CD4-positive, alpha-beta T cell (primary cell): ENCODE measurements at regions not wholly inside any gene's neighbourhood (a gene's known extent, or its start where the extent isn't known, plus 50 kb on each side); places are given as distances from the start of the nearest gene placed in this dataset.

ENCODE experiments used
- ATAC-seq: fragments of 200-7000 bp; cut with Tn5 transposase; one replicate; pipeline ENCODE4 v1.10.0; 2022; ENCODE audit warnings: mild to moderate bottlenecking; ENCODE audit not compliant: poor library complexity
- CTCF ChIA-PET: fragments of 350-600 bp; sonication (Branson Sonifier 250); formaldehyde crosslinking; loops from one replicate; lab custom pipeline; 2021; ENCODE audit warnings: antibody characterized with exemption, inconsistent platforms; lab: Charles Lee
- POLR2A ChIA-PET: fragments of 350-600 bp; sonication (Branson Sonifier 250); formaldehyde crosslinking; loops from one replicate; lab custom pipeline; 2021; ENCODE audit warnings: antibody characterized with exemption, inconsistent platforms; lab: Charles Lee
- DNase-seq, 14 experiments: peaks; one replicate each; pipeline ENCODE4 v3.0.0-alpha.2; 2013 to 2020; ENCODE audit warnings: mixed read lengths in 2 of 14
- H3K27ac ChIP-seq, 2 donors: one replicate each; pipeline versions ENCODE4 v1.5.1 to v1.7.0; 2013; ENCODE audit warnings: low read length in 2 of 2, low read depth in 1 of 2, mild to moderate bottlenecking in 1 of 2
- H3K27me3 ChIP-seq, 2 experiments: 1 replicate in 1 of 2; 2 replicates in 1 of 2; pipeline versions ENCODE4 v1.6.1 to v1.7.0; 2013; ENCODE audit warnings: low read length in 2 of 2, control low read depth in 1 of 2, mild to moderate bottlenecking in 1 of 2, moderate library complexity in 1 of 2; ENCODE audit not compliant: insufficient read depth in 2 of 2, control insufficient read depth in 1 of 2
- H3K36me3 ChIP-seq: one replicate; pipeline ENCODE4 v1.6.1; 2013; ENCODE audit warnings: low read length, control low read depth; ENCODE audit not compliant: insufficient read depth
- H3K4me1 ChIP-seq: one replicate; pipeline ENCODE4 v1.6.1; 2013; ENCODE audit warnings: low read length, control low read depth; ENCODE audit not compliant: insufficient read depth
- H3K4me3 ChIP-seq: one replicate; pipeline ENCODE4 v1.5.1; 2013; ENCODE audit warnings: mild to moderate bottlenecking, low read length, moderate library complexity
- H3K9me3 ChIP-seq, 2 experiments: 1 replicate in 1 of 2; 2 replicates in 1 of 2; pipeline versions ENCODE4 v1.6.1 to v1.7.0; 2013; ENCODE audit warnings: low read length in 2 of 2, mild to moderate bottlenecking in 2 of 2, control low read depth in 1 of 2, moderate library complexity in 1 of 2; ENCODE audit not compliant: control insufficient read depth in 1 of 2, insufficient read depth in 1 of 2
- H3K27ac Mint-ChIP-seq: one replicate; pipeline ENCODE4 v1.8.0; 2020; ENCODE audit warnings: mixed read lengths
- H3K27me3 Mint-ChIP-seq: one replicate; pipeline ENCODE4 v1.8.0; 2021; ENCODE audit warnings: mixed read lengths
- H3K36me3 Mint-ChIP-seq: one replicate; pipeline ENCODE4 v1.8.0; 2021; ENCODE audit warnings: low read depth, mixed read lengths
- H3K4me1 Mint-ChIP-seq: one replicate; pipeline ENCODE4 v1.8.0; 2021; ENCODE audit warnings: low read depth, mixed read lengths
- H3K4me3 Mint-ChIP-seq: one replicate; pipeline ENCODE4 v1.8.0; 2020; ENCODE audit warnings: mild to moderate bottlenecking, mixed read lengths
- H3K9me3 Mint-ChIP-seq: one replicate; pipeline ENCODE4 v1.8.0; 2020; ENCODE audit warnings: mixed read lengths
- CTCF ChIP-seq: fragments of 200-600 bp; IDR thresholded peaks from one replicate; pipeline ENCODE4 v1.8.0; 2022; ENCODE audit warnings: antibody characterized with exemption, mild to moderate bottlenecking
- intact Hi-C, 2 experiments: fragments of 100-400 bp; cut with DNase I in 1 of 2; cut with micrococcal nuclease in 1 of 2; formaldehyde crosslinking; loops; one replicate each; pipeline versions ENCODE4 v1.15.1 to v1.9.0; 2023 to 2025; cut with DNase I, micrococcal nuclease

- no peaks in the 10 kb centered on the region for H3K27me3 Mint-ChIP-seq
- Histone ChIP-seq H3K27me3 (no peaks in the 10 kb centered on the region), H3K4me1 (no peaks in the 10 kb centered on the region), H3K27ac (no peak overlapping the region), H3K36me3 (no peaks in the 10 kb centered on the region), H3K9me3 (no peaks in the 10 kb centered on the region), H3K4me3 (no peak overlapping the region)
- ATAC-seq (no peak), DNase-seq (no peak)
- H3K27ac Mint-ChIP-seq: no peak overlapping the region
- no peak overlapping the region for H3K4me3 Mint-ChIP-seq
- no peaks in the 10 kb centered on the region for H3K4me1 Mint-ChIP-seq
- intact Hi-C loops: loop anchor here in 1 of 2 experiments (10.0 kb wide), 1 partner anchor 1218 kb away; no protein-coding TSS in a partner anchor
- TF ChIP-seq CTCF: no peak
- H3K9me3 Mint-ChIP-seq: peaks cover 2% of the 10 kb centered on the region
- CTCF ChIA-PET: no interaction called here
- POLR2A ChIA-PET: no interaction called here
- H3K36me3 Mint-ChIP-seq: no peaks in the 10 kb centered on the region
Measured at GRCh38 chrX:78456909-78457308, 129.5 kb upstream of the CYSLTR1 start.

- intact Hi-C loops: loop anchor here in 1 of 2 experiments (10.0 kb wide), 1 partner anchor 1219 kb away; no protein-coding TSS in a partner anchor
- no peaks in the 10 kb centered on the region for H3K4me1 Mint-ChIP-seq
- no peaks in the 10 kb centered on the region for H3K36me3 ChIP-seq
- H3K27ac Mint-ChIP-seq: no peak overlapping the region
- H3K4me3 ChIP-seq: no peak overlapping the region
- no peak overlapping the region for H3K27ac ChIP-seq
- H3K9me3 Mint-ChIP-seq: no peaks in the 10 kb centered on the region
- TF ChIP-seq CTCF: no peak
- no peak for DNase-seq
- no peaks in the 10 kb centered on the region for H3K36me3 Mint-ChIP-seq
- H3K4me3 Mint-ChIP-seq: no peak overlapping the region
- ATAC-seq: no peak
- ChIA-PET POLR2A (no interaction called here), CTCF (no interaction called here)
- H3K27me3 Mint-ChIP-seq: no peaks in the 10 kb centered on the region
- no peaks in the 10 kb centered on the region for H3K9me3 ChIP-seq
- H3K27me3 ChIP-seq: no peaks in the 10 kb centered on the region
- H3K4me1 ChIP-seq: no peaks in the 10 kb centered on the region
Measured at GRCh38 chrX:78455901-78456300, 128.5 kb upstream of the CYSLTR1 start.

GRCh38 chrX:78452356-78452755 is 124.9 kb upstream of the CYSLTR1 start:
- H3K27me3 Mint-ChIP-seq: no peaks in the 10 kb centered on the region
- Histone ChIP-seq H3K27ac (no peak overlapping the region), H3K9me3 (no peaks in the 10 kb centered on the region), H3K4me3 (no peak overlapping the region), H3K27me3 (no peaks in the 10 kb centered on the region), H3K36me3 (no peaks in the 10 kb centered on the region), H3K4me1 (no peaks in the 10 kb centered on the region)
- no peaks in the 10 kb centered on the region for H3K36me3 Mint-ChIP-seq
- ATAC-seq (no peak), DNase-seq (no peak)
- TF ChIP-seq CTCF: no peak
- no peaks in the 10 kb centered on the region for H3K4me1 Mint-ChIP-seq
- H3K9me3 Mint-ChIP-seq: peaks cover 3% of the 10 kb centered on the region
- ChIA-PET POLR2A (no interaction called here), CTCF (no interaction called here)
- H3K27ac Mint-ChIP-seq: no peak overlapping the region
- intact Hi-C loops: loop anchor here in 1 of 2 experiments (10.0 kb wide), 1 partner anchor 1222 kb away; no protein-coding TSS in a partner anchor
- no peak overlapping the region for H3K4me3 Mint-ChIP-seq
